T-cell (primary cell): ENCODE measurements at regions not wholly inside any gene's neighbourhood (a gene's known extent, or its start where the extent isn't known, plus 50 kb on each side); places are given as distances from the start of the nearest gene placed in this dataset.

Source experiments
- ATAC-seq, 4 experiments: fragments of 200-7000 bp in 3 of 4; fragments of 150-1000 bp in 1 of 4; cut with Tn5 transposase; replicated peaks in 1 of 4; 1 replicate in 3 of 4; 2 replicates in 1 of 4; pipeline ENCODE4 v1.10.0; 2021; ENCODE audit warnings: moderate library complexity in 3 of 4, mild to moderate bottlenecking in 2 of 4, moderate number of reproducible peaks in 1 of 4
- CTCF ChIA-PET, 2 donors: fragments of 300-600 bp; sonication (Branson Sonifier 250); formaldehyde crosslinking; loops; one replicate each; lab custom pipeline; 2022; ENCODE audit warnings: antibody characterized with exemption in 2 of 2; lab: Charles Lee
- POLR2A ChIA-PET, 2 donors: fragments of 300-600 bp; sonication (Branson Sonifier 250); formaldehyde crosslinking; loops; one replicate each; lab custom pipeline; 2022; ENCODE audit warnings: antibody characterized with exemption in 2 of 2; lab: Charles Lee
- DNase-seq, 35 experiments: peaks; one replicate each; pipeline versions ENCODE4 v3.0.0 to v3.0.0-alpha.2; 2013 to 2023
- H3K27ac ChIP-seq: one replicate; pipeline ENCODE4 v1.5.1; 2013; ENCODE audit warnings: low read length
- H3K27me3 ChIP-seq, 2 experiments: replicated peaks in 1 of 2; 1 replicate in 1 of 2; 2 replicates in 1 of 2; pipeline versions ENCODE4 v1.6.1 to v1.7.0; 2013; ENCODE audit warnings: low read length in 1 of 2, mixed read lengths in 1 of 2; ENCODE audit not compliant: control insufficient read depth in 2 of 2, insufficient read depth in 2 of 2; ENCODE audit errors: extremely low read depth in 1 of 2
- H3K36me3 ChIP-seq, 2 donors: 1 replicate in 1 of 2; 2 replicates in 1 of 2; pipeline versions ENCODE4 v1.6.1 to v1.7.0; 2013; ENCODE audit warnings: low read length in 1 of 2; ENCODE audit not compliant: control insufficient read depth in 2 of 2, insufficient read depth in 1 of 2; ENCODE audit errors: extremely low read depth in 1 of 2
- H3K4me1 ChIP-seq, 2 experiments: 1 replicate in 1 of 2; 2 replicates in 1 of 2; pipeline versions ENCODE4 v1.6.1 to v1.7.0; 2013; ENCODE audit warnings: low read length in 2 of 2, mixed read lengths in 1 of 2; ENCODE audit not compliant: insufficient read depth in 2 of 2, control insufficient read depth in 1 of 2; ENCODE audit errors: extremely low read depth in 1 of 2
- H3K4me3 ChIP-seq, 2 donors: 1 replicate in 1 of 2; 2 replicates in 1 of 2; pipeline versions ENCODE4 v1.5.1 to v1.7.0; 2013; ENCODE audit warnings: mild to moderate bottlenecking in 2 of 2, low read length in 1 of 2, moderate library complexity in 1 of 2; ENCODE audit not compliant: control insufficient read depth in 1 of 2; ENCODE audit errors: extremely low read depth in 1 of 2
- H3K9me3 ChIP-seq: 2 replicates; pipeline ENCODE4 v1.7.0; 2013
- H3K27ac Mint-ChIP-seq, 2 donors: one replicate each; pipeline ENCODE4 v1.8.0; 2020 to 2021; ENCODE audit warnings: mild to moderate bottlenecking in 2 of 2, mixed read lengths in 2 of 2
- H3K27me3 Mint-ChIP-seq, 2 donors: one replicate each; pipeline ENCODE4 v1.8.0; 2021 to 2022; ENCODE audit warnings: mixed read lengths in 2 of 2
- H3K36me3 Mint-ChIP-seq: one replicate; pipeline ENCODE4 v1.8.0; 2021; ENCODE audit warnings: mixed read lengths
- H3K4me1 Mint-ChIP-seq, 3 donors: one replicate each; pipeline ENCODE4 v1.8.0; 2020 to 2022; ENCODE audit warnings: mixed read lengths in 3 of 3, mild to moderate bottlenecking in 1 of 3
- H3K4me3 Mint-ChIP-seq, 3 donors: one replicate each; pipeline ENCODE4 v1.8.0; 2020 to 2022; ENCODE audit warnings: mild to moderate bottlenecking in 3 of 3, mixed read lengths in 3 of 3, moderate library complexity in 3 of 3
- H3K9me3 Mint-ChIP-seq, 3 donors: one replicate each; pipeline ENCODE4 v1.8.0; 2020 to 2022; ENCODE audit warnings: mixed read lengths in 3 of 3
- WGBS: methylation state at CpG from one replicate; pipeline ENCODE4 v1.1.5; 2013; ENCODE audit warnings: missing lambda C conversion rate; ENCODE audit not compliant: insufficient coverage; 5-methylcytosine and 5-hydroxymethylcytosine counted together

GRCh38 chr4:77220828-77221613 lies 64.0 kb downstream of the CCNG2 start:
- H3K4me1 Mint-ChIP-seq: no peaks in the 10 kb centered on the region
- DNase-seq (no peak), ATAC-seq (no peak)
- Histone ChIP-seq H3K27ac (no peak overlapping the region), H3K4me1 (no peaks in the 10 kb centered on the region), H3K9me3 (no peaks in the 10 kb centered on the region), H3K36me3 (no peaks in the 10 kb centered on the region), H3K27me3 (peaks cover 0 to 3% of the 10 kb centered on the region in 2 experiments), H3K4me3 (no peak overlapping the region)
- no peak overlapping the region for H3K4me3 Mint-ChIP-seq
- WGBS: 96% methylated on average over 6 of the region's 7 CpGs
- H3K36me3 Mint-ChIP-seq: no peaks in the 10 kb centered on the region
- POLR2A ChIA-PET: no interaction called here
- H3K9me3 Mint-ChIP-seq: no peaks in the 10 kb centered on the region
- peaks cover 1 to 5% of the 10 kb centered on the region in 2 donors for H3K27me3 Mint-ChIP-seq
- CTCF ChIA-PET: interaction anchor here (0.6 kb wide), 2 partner anchors 85 to 333 kb away, joined by 5 to 6 read pairs; no protein-coding TSS in a partner anchor
- H3K27ac Mint-ChIP-seq: no peak overlapping the region

GRCh38 chr4:77225022-77225421 lies 68.0 kb downstream of the CCNG2 start:
- H3K9me3 Mint-ChIP-seq: peaks cover 0 to 4% (median 3%) of the 10 kb centered on the region in 3 donors
- ChIA-PET CTCF (no interaction called here), POLR2A (no interaction called here)
- no peak overlapping the region for H3K4me3 Mint-ChIP-seq
- no peaks in the 10 kb centered on the region for H3K36me3 ChIP-seq
- DNase-seq (no peak), ATAC-seq (no peak)
- H3K27ac Mint-ChIP-seq: no peak overlapping the region
- 55% methylated on average over 1 of the region's 2 CpGs for WGBS
- H3K9me3 ChIP-seq: no peaks in the 10 kb centered on the region
- no peaks in the 10 kb centered on the region for H3K4me1 ChIP-seq
- H3K36me3 Mint-ChIP-seq: no peaks in the 10 kb centered on the region
- H3K27me3 Mint-ChIP-seq: peaks cover 3 to 9% of the 10 kb centered on the region in 2 donors
- no peak overlapping the region for H3K27ac ChIP-seq
- H3K27me3 ChIP-seq: peaks cover 0 to 3% of the 10 kb centered on the region in 2 experiments
- H3K4me3 ChIP-seq: no peak overlapping the region
- no peaks in the 10 kb centered on the region for H3K4me1 Mint-ChIP-seq

- ChIA-PET POLR2A (no interaction called here), CTCF (interaction anchor here (0.6 to 1.1 kb wide), 2 partner anchors 9 to 18 kb away, joined by 3 read pairs; no protein-coding TSS in a partner anchor)
- H3K27ac ChIP-seq: no peak overlapping the region
- 88% methylated on average over 2 of the region's 2 CpGs for WGBS
- Mint-ChIP-seq H3K27ac (no peak overlapping the region), H3K9me3 (peaks cover 0 to 4% (median 3%) of the 10 kb centered on the region in 3 donors), H3K27me3 (peaks cover 3 to 9% of the 10 kb centered on the region in 2 donors), H3K4me3 (no peak overlapping the region), H3K4me1 (no peaks in the 10 kb centered on the region), H3K36me3 (no peaks in the 10 kb centered on the region)
- H3K9me3 ChIP-seq: no peaks in the 10 kb centered on the region
- H3K4me1 ChIP-seq: no peaks in the 10 kb centered on the region
- ATAC-seq (no peak), DNase-seq (no peak)
- H3K36me3 ChIP-seq: no peaks in the 10 kb centered on the region
- no peak overlapping the region for H3K4me3 ChIP-seq
- no peaks in the 10 kb centered on the region for H3K27me3 ChIP-seq
Observed at GRCh38 chr4:77226939-77227705, 70.1 kb downstream of the CCNG2 start.

GRCh38 chr4:77229433-77229832 lies 72.4 kb downstream of the CCNG2 start:
- WGBS: 100% methylated on average over 1 of the region's 2 CpGs
- no peaks in the 10 kb centered on the region for H3K4me1 Mint-ChIP-seq
- H3K27me3 Mint-ChIP-seq: peaks cover 3 to 8% of the 10 kb centered on the region in 2 donors
- no peak overlapping the region for H3K4me3 Mint-ChIP-seq
- peaks cover 0 to 5% of the 10 kb centered on the region in 2 experiments for H3K27me3 ChIP-seq
- ChIA-PET CTCF (no interaction called here), POLR2A (no interaction called here)
- no peak overlapping the region for H3K4me3 ChIP-seq
- H3K36me3 Mint-ChIP-seq: no peaks in the 10 kb centered on the region
- H3K9me3 Mint-ChIP-seq: peaks cover 0 to 4% (median 3%) of the 10 kb centered on the region in 3 donors
- H3K9me3 ChIP-seq: no peaks in the 10 kb centered on the region
- no peaks in the 10 kb centered on the region for H3K4me1 ChIP-seq
- H3K36me3 ChIP-seq: no peaks in the 10 kb centered on the region
- DNase-seq (no peak), ATAC-seq (no peak)
- H3K27ac Mint-ChIP-seq: no peak overlapping the region
- no peak overlapping the region for H3K27ac ChIP-seq

- no peak for DNase-seq
- Histone ChIP-seq H3K4me1 (no peaks in the 10 kb centered on the region), H3K27ac (no peak overlapping the region), H3K4me3 (no peak overlapping the region), H3K9me3 (no peaks in the 10 kb centered on the region), H3K36me3 (no peaks in the 10 kb centered on the region), H3K27me3 (peaks cover 0 to 11% of the 10 kb centered on the region in 2 experiments)
- no peak for ATAC-seq
- Mint-ChIP-seq H3K9me3 (peaks cover 0 to 4% (median 3%) of the 10 kb centered on the region in 3 donors), H3K27me3 (peaks cover 8 to 14% of the 10 kb centered on the region in 2 donors), H3K4me3 (no peak overlapping the region), H3K27ac (no peak overlapping the region), H3K4me1 (no peaks in the 10 kb centered on the region), H3K36me3 (no peaks in the 10 kb centered on the region)
- ChIA-PET POLR2A (no interaction called here), CTCF (interaction anchor here in 1 of 2 donors (0.7 kb wide), 1 partner anchor 146 kb away, joined by 3 read pairs; no protein-coding TSS in a partner anchor)
- 58% methylated on average over 3 of the region's 4 CpGs for WGBS
Observed at GRCh38 chr4:77232653-77233052, 75.6 kb downstream of the CCNG2 start.

- 94% methylated on average over 2 of the region's 2 CpGs for WGBS
- H3K36me3 ChIP-seq: no peaks in the 10 kb centered on the region
- DNase-seq (no peak), ATAC-seq (no peak)
- H3K9me3 ChIP-seq: no peaks in the 10 kb centered on the region
- Mint-ChIP-seq H3K4me3 (no peak overlapping the region), H3K4me1 (no peaks in the 10 kb centered on the region), H3K27me3 (peaks cover 9 to 13% of the 10 kb centered on the region in 2 donors), H3K9me3 (no peaks in the 10 kb centered on the region), H3K36me3 (no peaks in the 10 kb centered on the region), H3K27ac (no peak overlapping the region)
- peaks cover 0 to 12% of the 10 kb centered on the region in 2 experiments for H3K27me3 ChIP-seq
- H3K4me3 ChIP-seq: no peak overlapping the region
- ChIA-PET CTCF (no interaction called here), POLR2A (interaction anchor here in 1 of 2 donors (0.7 kb wide), 1 partner anchor 847 kb away, joined by 5 read pairs; no protein-coding TSS in a partner anchor)
- no peak overlapping the region for H3K27ac ChIP-seq
- H3K4me1 ChIP-seq: no peaks in the 10 kb centered on the region
Observed at GRCh38 chr4:77235289-77235854, 78.4 kb downstream of the CCNG2 start.
